ENCODE measurements at regions not wholly inside any gene's neighbourhood (a gene's known extent, or its start where the extent isn't known, plus 50 kb on each side); places are given as distances from the start of the nearest gene placed in this dataset.

DNA sequence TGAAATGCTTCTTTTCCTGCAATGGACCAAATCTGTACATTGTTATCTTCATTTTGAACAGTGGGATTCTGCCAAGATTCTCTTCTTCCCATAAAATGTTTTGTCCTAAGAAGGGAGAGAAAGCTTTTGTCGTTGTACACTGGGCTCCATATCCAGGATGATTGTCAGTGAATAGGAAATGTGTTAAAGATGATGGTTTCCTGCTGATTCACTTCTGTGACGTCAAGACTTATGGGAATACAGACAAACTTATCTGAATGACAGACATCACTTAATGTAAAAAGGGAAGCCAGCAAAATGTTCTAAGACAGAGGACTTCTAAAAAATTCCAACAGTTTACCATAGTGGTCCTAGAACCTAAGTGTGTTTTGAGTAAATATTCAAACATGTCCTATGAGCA is 53.7 kb upstream of the HPF1 start:
- H3K27ac ChIP-seq, result no peak overlapping the region
- no peak overlapping the region for H3K4me3 ChIP-seq
- no peaks in the 10 kb centered on the region for H3K27me3 ChIP-seq
- H3K4me1 ChIP-seq, result no peaks in the 10 kb centered on the region
- intact Hi-C loops (cut with DNase I), result loop anchor here in 7 of 10 donors (2.0 to 5.0 kb wide), 3 partner anchors 235 to 237 kb away; no protein-coding TSS in a partner anchor
- no peak for DNase-seq
- H3K36me3 ChIP-seq, result no peaks in the 10 kb centered on the region
- no peak for ATAC-seq
- TF ChIP-seq, protein P1, sequence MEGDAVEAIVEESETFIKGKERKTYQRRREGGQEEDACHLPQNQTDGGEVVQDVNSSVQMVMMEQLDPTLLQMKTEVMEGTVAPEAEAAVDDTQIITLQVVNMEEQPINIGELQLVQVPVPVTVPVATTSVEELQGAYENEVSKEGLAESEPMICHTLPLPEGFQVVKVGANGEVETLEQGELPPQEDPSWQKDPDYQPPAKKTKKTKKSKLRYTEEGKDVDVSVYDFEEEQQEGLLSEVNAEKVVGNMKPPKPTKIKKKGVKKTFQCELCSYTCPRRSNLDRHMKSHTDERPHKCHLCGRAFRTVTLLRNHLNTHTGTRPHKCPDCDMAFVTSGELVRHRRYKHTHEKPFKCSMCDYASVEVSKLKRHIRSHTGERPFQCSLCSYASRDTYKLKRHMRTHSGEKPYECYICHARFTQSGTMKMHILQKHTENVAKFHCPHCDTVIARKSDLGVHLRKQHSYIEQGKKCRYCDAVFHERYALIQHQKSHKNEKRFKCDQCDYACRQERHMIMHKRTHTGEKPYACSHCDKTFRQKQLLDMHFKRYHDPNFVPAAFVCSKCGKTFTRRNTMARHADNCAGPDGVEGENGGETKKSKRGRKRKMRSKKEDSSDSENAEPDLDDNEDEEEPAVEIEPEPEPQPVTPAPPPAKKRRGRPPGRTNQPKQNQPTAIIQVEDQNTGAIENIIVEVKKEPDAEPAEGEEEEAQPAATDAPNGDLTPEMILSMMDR (IDR thresholded peaks at IDR 0.05), result no peak
- TF ChIP-seq POLR2A (IDR thresholded peaks at IDR 0.05), result no peak
- no peaks in the 10 kb centered on the region for H3K9me3 ChIP-seq
- 31 to 36% (median 31%) methylated on average over 2 of the region's 2 CpGs for WGBS, 4 donors

DNA sequence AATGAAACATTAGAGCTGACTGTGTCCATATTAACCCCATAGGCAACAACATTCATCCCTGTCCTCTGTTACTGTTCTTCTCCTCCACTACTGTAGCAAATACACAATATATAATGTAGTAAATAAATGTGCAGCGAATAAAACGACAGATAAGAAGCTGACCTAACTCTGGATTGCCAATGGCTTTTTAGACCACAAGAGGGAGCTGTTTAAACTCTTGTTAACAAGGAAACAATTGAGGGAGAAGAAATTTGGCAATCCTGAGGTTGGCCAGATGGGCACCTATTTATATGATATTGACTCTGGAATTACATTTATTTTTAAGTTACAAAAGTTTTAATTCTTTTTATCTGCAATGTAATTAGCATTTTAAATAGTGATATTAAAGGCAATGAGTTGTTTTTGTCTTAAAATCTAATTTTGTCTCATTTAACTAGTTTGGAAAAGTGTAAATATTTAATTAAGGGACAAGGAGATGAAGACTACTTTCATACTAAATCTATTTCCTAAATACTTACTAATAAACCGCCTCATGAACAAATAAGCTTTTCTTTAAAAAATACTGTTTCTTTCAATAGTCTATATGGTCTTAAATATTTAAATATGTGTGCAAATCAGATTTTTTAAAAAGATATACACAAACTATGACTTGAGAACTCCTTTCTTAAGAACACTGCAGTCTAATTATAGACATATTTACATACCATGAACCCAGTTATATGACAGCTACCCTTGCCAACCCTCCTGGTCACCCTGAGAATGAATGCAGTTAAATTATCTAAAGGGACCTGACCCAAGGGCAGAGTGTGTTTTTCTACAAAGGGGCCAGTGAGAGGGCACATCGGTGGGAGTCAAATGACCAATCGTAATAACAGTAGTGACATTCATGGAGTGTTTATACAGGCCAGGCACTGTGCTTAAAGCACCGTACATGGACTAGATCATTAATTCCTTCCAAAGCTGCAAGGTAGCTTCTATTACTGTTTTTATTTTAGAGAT is 52.9 kb upstream of the HPF1 start:
- no peak overlapping the region for H3K4me3 ChIP-seq
- H3K36me3 ChIP-seq, result no peaks in the 10 kb centered on the region
- no peaks in the 10 kb centered on the region for H3K4me1 ChIP-seq
- intact Hi-C loops (cut with DNase I), result loop anchor here in 9 of 10 donors (1.0 to 5.0 kb wide), 4 partner anchors 236 to 238 kb away; no protein-coding TSS in a partner anchor
- WGBS, 4 donors, result 32 to 40% (median 36%) methylated on average over 6 of the region's 6 CpGs
- no peak for TF ChIP-seq POLR2A (IDR thresholded peaks at IDR 0.05)
- TF ChIP-seq, protein P1 (IDR thresholded peaks at IDR 0.05), result peak; percentile 75 to 93 (median 85)
- ATAC-seq (peak in 2 of 4 donors; percentile 30 to 33), DNase-seq (peak in 2 of 5 donors; percentile 16 to 21)
- H3K27me3 ChIP-seq, result no peaks in the 10 kb centered on the region
- H3K9me3 ChIP-seq, result peaks cover 0 to 5% (median 0%) of the 10 kb centered on the region in 12 donors
- H3K27ac ChIP-seq, result no peak overlapping the region

DNA sequence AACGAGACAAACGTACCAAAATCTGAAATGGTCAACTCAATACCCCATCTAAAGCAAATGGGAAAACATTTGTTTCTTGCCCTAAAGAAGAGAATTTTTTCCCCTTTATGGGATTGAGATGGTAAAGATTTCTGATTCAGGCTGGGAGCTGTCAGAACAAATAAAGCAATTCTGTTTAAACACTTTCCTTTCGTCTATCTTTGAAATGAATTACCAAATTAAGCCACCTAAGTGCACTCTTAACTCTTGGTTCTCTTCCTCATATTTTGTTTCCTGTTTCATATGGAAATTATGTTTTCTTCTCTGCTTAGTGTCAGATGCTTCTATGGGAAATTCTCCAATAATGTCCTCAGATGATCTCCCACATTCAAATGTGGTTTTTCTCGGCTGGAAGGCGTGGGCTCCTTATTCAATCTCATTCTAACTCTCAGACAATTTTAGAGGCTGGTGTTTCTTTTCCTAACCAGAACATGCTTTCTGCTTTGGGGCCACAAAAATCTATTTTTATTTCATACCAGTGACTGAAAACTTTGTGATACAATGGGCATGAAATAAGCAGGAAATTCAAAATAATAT is 50.3 kb upstream of the HPF1 start:
- Histone ChIP-seq H3K27me3 (no peaks in the 10 kb centered on the region), H3K9me3 (peaks cover 0 to 7% (median 0%) of the 10 kb centered on the region in 12 donors), H3K4me1 (no peaks in the 10 kb centered on the region), H3K36me3 (no peaks in the 10 kb centered on the region), H3K4me3 (no peak overlapping the region), H3K27ac (no peak overlapping the region)
- DNase-seq, result no peak
- intact Hi-C loops (cut with DNase I), result loop anchor here in 2 of 10 donors (2.0 to 10.0 kb wide), 2 partner anchors 193 to 241 kb away; partner anchors contain the start of gene NEK1 (in 1 of the 2)
- no peak for ATAC-seq
- 57 to 68% (median 62%) methylated on average over 5 of the region's 5 CpGs for WGBS, 4 donors
- TF ChIP-seq POLR2A (IDR thresholded peaks at IDR 0.05), result no peak
- TF ChIP-seq, protein P1 (IDR thresholded peaks at IDR 0.05), result no peak
